Upper lobe of right lung (tissue), 1 donor: ENCODE measurements at regions not wholly inside any gene's neighbourhood (a gene's known extent, or its start where the extent isn't known, plus 50 kb on each side); places are given as distances from the start of the nearest gene placed in this dataset.

Source experiments
- ATAC-seq: fragments of 200-7000 bp; cut with Tn5 transposase; one replicate; pipeline ENCODE4 v1.9.1; 2020; ENCODE audit warnings: mild to moderate bottlenecking, moderate library complexity
- DNase-seq: peaks from one replicate; pipeline ENCODE4 v3.0.0-alpha.2; 2020
- H3K27ac ChIP-seq: fragments of 200-600 bp; one replicate; pipeline ENCODE4 v1.8.0; 2022
- H3K27me3 ChIP-seq: fragments of 200-600 bp; one replicate; pipeline ENCODE4 v1.8.0; 2022; ENCODE audit warnings: mild to moderate bottlenecking
- H3K36me3 ChIP-seq: fragments of 200-600 bp; one replicate; pipeline ENCODE4 v1.8.0; 2022
- H3K4me1 ChIP-seq: fragments of 200-600 bp; one replicate; pipeline ENCODE4 v1.8.0; 2022
- H3K4me3 ChIP-seq: fragments of 200-600 bp; one replicate; pipeline ENCODE4 v1.8.0; 2022; ENCODE audit warnings: mild to moderate bottlenecking
- H3K9me3 ChIP-seq: fragments of 200-600 bp; one replicate; pipeline ENCODE4 v1.8.0; 2022
- intact Hi-C: fragments of 100-400 bp; cut with DNase I; formaldehyde crosslinking; loops from one replicate; pipeline ENCODE4 v1.11.0; 2022
- TF ChIP-seq, protein P1 (sequence below): fragments of 200-600 bp; IDR thresholded peaks from one replicate; pipeline ENCODE4 v1.8.0; 2022; ENCODE audit warnings: antibody characterized with exemption
- donor health status: DM: no; HTN: yes; CAD: no; lungs with severe emphysema.

DNA sequence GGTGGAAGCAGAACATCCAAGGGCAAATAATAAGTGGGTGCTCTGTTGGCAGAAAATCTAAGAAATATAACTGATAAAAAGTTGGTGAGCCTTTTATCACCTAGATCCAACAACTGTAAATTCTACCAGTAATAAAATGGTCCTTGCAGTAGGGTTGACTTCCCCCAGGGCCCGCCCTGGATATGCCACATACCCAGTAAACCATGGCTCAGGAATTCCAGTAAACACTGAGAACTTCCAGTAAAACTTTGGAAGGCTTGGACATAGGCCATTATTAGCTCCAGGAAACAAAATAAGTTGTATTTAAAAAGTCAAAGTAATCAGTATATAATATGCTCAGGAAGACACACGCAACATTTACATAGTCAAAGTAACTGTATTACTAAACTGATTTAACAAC lies 402.2 kb downstream of the BCAT1 start:
- Histone ChIP-seq H3K27me3 (no peaks in the 10 kb centered on the region), H3K4me1 (peaks cover 5% of the 10 kb centered on the region), H3K27ac (no peak overlapping the region), H3K9me3 (no peaks in the 10 kb centered on the region), H3K36me3 (no peaks in the 10 kb centered on the region), H3K4me3 (no peak overlapping the region)
- TF ChIP-seq, protein P1, sequence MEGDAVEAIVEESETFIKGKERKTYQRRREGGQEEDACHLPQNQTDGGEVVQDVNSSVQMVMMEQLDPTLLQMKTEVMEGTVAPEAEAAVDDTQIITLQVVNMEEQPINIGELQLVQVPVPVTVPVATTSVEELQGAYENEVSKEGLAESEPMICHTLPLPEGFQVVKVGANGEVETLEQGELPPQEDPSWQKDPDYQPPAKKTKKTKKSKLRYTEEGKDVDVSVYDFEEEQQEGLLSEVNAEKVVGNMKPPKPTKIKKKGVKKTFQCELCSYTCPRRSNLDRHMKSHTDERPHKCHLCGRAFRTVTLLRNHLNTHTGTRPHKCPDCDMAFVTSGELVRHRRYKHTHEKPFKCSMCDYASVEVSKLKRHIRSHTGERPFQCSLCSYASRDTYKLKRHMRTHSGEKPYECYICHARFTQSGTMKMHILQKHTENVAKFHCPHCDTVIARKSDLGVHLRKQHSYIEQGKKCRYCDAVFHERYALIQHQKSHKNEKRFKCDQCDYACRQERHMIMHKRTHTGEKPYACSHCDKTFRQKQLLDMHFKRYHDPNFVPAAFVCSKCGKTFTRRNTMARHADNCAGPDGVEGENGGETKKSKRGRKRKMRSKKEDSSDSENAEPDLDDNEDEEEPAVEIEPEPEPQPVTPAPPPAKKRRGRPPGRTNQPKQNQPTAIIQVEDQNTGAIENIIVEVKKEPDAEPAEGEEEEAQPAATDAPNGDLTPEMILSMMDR = no peak
- DNase-seq (no peak), ATAC-seq (no peak)
- intact Hi-C loops = no loop called here

DNA sequence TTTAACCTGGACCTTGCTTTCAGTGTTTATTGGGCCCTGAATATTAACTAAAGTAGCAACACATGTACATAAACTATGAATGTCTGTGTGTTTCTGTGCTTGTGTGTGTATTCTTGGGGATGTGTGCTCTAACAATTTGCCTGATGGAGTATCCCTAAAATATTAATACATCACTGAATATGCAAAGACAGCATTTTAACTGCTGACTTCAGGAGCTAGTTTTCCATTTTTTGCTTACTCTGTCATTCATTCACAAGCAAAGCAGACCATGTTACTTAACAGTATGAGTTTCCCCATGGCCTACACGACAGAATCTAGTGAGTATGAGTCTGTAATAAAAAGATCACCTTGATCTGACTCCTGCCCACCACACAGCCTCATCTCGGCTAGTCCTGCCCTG lies 402.8 kb downstream of the BCAT1 start:
- Histone ChIP-seq H3K9me3 (no peaks in the 10 kb centered on the region), H3K36me3 (no peaks in the 10 kb centered on the region), H3K27me3 (no peaks in the 10 kb centered on the region), H3K4me1 (peaks cover 5% of the 10 kb centered on the region), H3K4me3 (no peak overlapping the region), H3K27ac (no peak overlapping the region)
- ATAC-seq (no peak), DNase-seq (no peak)
- TF ChIP-seq, protein P1 = no peak
- intact Hi-C loops = no loop called here

DNA sequence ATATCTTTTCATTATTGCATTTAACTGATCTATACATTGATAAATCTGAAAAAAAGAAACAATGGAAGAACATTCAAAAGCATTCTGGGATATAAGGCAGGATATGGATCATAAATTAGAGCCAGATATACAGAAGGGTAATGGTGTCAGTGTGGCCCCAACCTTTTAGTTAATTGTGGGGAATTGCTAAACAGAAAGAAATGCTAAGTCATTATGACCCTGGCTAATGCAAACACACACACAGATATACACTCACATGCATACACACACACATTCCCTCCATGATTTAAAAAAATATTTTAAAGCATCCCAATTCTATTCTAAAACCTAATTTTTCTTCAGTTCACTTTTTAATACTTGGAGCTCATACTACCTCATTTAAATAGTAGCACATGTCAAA lies 404.5 kb downstream of the BCAT1 start:
- TF ChIP-seq, protein P1 = no peak
- no peak for ATAC-seq
- peaks cover 4% of the 10 kb centered on the region for H3K4me1 ChIP-seq
- no peak overlapping the region for H3K4me3 ChIP-seq
- H3K27ac ChIP-seq = no peak overlapping the region
- no peaks in the 10 kb centered on the region for H3K36me3 ChIP-seq
- intact Hi-C loops = no loop called here
- H3K9me3 ChIP-seq = no peaks in the 10 kb centered on the region
- DNase-seq = no peak
- no peaks in the 10 kb centered on the region for H3K27me3 ChIP-seq

DNA sequence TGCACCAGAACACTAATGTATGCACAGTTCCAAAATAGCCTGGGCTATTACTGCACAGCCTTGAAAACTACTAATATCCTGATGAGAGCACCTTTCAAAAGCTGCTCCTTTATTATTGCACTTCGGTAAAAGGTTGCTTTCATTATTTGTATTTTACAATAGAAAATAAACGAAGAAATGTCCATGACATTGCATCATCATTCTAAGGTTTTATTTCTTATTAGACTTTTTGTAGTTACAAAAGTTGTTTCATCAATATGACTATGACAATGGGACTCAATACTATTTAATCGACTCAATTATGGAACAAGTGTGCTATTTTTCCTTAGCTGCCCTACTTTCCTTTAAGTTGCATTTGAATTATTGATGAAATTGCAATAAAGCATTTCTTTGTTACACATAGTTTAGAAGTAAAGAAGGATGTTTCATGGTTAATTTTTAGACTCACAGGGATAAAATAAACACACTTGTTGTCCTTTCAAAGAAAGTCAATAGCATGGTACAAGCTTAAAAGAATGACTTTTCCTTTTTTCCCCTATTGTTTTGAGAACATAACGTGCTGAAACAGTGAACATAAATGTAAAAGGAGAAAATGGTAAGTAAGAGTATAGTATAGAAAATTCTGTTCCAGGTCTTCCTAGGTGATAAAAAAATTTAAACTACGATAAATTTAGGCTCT lies 407.6 kb downstream of the BCAT1 start:
- no peak for DNase-seq
- TF ChIP-seq, protein P1 = no peak
- H3K4me1 ChIP-seq = peaks cover 4% of the 10 kb centered on the region
- H3K36me3 ChIP-seq = no peaks in the 10 kb centered on the region
- intact Hi-C loops = no loop called here
- no peaks in the 10 kb centered on the region for H3K27me3 ChIP-seq
- H3K4me3 ChIP-seq = no peak overlapping the region
- ATAC-seq = no peak
- H3K9me3 ChIP-seq = no peaks in the 10 kb centered on the region
- no peak overlapping the region for H3K27ac ChIP-seq

DNA sequence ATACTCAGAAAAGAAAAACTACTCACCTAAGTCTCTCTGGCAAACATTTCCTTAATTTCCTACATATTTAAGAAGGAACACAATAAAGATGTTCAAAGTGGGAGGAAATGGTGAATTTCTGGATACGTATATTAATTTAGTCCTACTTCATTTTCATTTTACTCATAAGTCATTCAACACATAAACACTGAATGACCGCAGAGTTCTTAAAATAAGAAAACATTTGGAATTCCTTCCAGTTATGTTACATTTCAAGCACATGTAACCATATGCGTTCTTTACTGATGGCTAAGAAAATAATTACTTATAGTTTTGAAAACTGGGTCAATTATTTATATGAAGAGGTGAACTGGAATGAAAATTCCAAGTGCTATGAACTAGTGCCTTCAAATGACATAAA lies 409.3 kb downstream of the BCAT1 start:
- Histone ChIP-seq H3K4me3 (no peak overlapping the region), H3K4me1 (peaks cover 4% of the 10 kb centered on the region), H3K27ac (no peak overlapping the region), H3K9me3 (no peaks in the 10 kb centered on the region), H3K27me3 (no peaks in the 10 kb centered on the region), H3K36me3 (no peaks in the 10 kb centered on the region)
- intact Hi-C loops = no loop called here
- DNase-seq = no peak
- ATAC-seq = no peak
- TF ChIP-seq, protein P1 = no peak
